GM12891 (cell line): ENCODE measurements at regions not wholly inside any gene's neighbourhood (a gene's known extent, or its start where the extent isn't known, plus 50 kb on each side); places are given as distances from the start of the nearest gene placed in this dataset.

Experiments
- PAX5 ChIP-seq: IDR thresholded peaks from 2 replicates; pipeline ENCODE4 v1.6.1; 2011; ENCODE audit warnings: low read length, moderate library complexity, mild to moderate bottlenecking; ENCODE audit not compliant: insufficient read depth, severe bottlenecking
- POLR2A ChIP-seq: IDR thresholded peaks from 2 replicates; pipeline ENCODE4 v1.6.1; 2011; ENCODE audit warnings: low read depth, low read length, control low read depth
- POLR2AphosphoS5 ChIP-seq: IDR thresholded peaks from 2 replicates; pipeline ENCODE4 v1.6.1; 2011; ENCODE audit warnings: low read depth, low read length, control low read depth
- SPI1 ChIP-seq: IDR thresholded peaks from 2 replicates; pipeline ENCODE4 v1.6.1; 2011; ENCODE audit warnings: low read depth, low read length, control low read depth
- TAF1 ChIP-seq: IDR thresholded peaks from 2 replicates; pipeline ENCODE4 v1.6.1; 2011; ENCODE audit warnings: low read depth, low read length, control low read depth

DNA sequence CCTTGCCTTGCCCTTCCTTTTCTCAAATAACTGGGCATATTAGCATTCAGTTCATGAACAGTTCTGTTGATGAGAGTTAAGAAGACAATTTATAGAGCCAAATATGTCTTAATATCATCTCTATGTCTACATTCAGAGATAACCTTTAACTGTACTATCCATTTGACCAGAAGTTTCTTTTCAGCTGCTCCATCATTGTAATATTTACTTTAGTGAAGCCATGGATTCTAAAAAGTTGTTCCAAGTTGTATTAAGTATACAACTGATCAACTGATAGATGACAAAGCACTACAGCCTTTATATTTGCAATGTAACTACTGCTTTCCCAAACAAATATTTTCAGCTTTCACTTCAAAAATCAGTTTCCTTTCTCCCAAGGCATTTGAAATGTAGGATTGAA lies 1252.7 kb downstream of the EPHA7 start:
- TF ChIP-seq POLR2A (no peak), POLR2AphosphoS5 (no peak), SPI1 (no peak), PAX5 (no peak), TAF1 (no peak)
